Activated CD4-positive, alpha-beta T cell treated with anti-CD3 and anti-CD28 coated beads for 36 hours (primary cell): ENCODE measurements at regions not wholly inside any gene's neighbourhood (a gene's known extent, or its start where the extent isn't known, plus 50 kb on each side); places are given as distances from the start of the nearest gene placed in this dataset.
A peak's percentile ranks its signal among the peaks of the same experiment; 100 is the strongest.

Experiments
- ATAC-seq: fragments of 200-7000 bp; cut with Tn5 transposase; one replicate; pipeline ENCODE4 v1.10.0; 2021; ENCODE audit warnings: mild to moderate bottlenecking, moderate library complexity
- CTCF ChIA-PET: fragments of 350-600 bp; sonication (Branson Sonifier 250); formaldehyde crosslinking; loops from one replicate; lab custom pipeline; 2021; ENCODE audit warnings: antibody characterized with exemption; lab: Charles Lee
- POLR2A ChIA-PET: fragments of 350-600 bp; sonication (Branson Sonifier 250); formaldehyde crosslinking; loops from one replicate; lab custom pipeline; 2021; ENCODE audit warnings: antibody characterized with exemption, inconsistent platforms; lab: Charles Lee
- DNase-seq: peaks from one replicate; pipeline ENCODE4 v3.0.0-alpha.2; 2020
- H3K27ac Mint-ChIP-seq: one replicate; pipeline ENCODE4 v1.8.0; 2021; ENCODE audit warnings: mixed read lengths
- H3K27me3 Mint-ChIP-seq: one replicate; pipeline ENCODE4 v1.8.0; 2021; ENCODE audit warnings: mixed read lengths
- H3K36me3 Mint-ChIP-seq: one replicate; pipeline ENCODE4 v1.8.0; 2021; ENCODE audit warnings: low read depth, mixed read lengths
- H3K4me1 Mint-ChIP-seq: one replicate; pipeline ENCODE4 v1.8.0; 2021; ENCODE audit warnings: mixed read lengths
- H3K4me3 Mint-ChIP-seq: one replicate; pipeline ENCODE4 v1.8.0; 2021; ENCODE audit warnings: mild to moderate bottlenecking, moderate library complexity, mixed read lengths
- H3K9me3 Mint-ChIP-seq: one replicate; pipeline ENCODE4 v1.8.0; 2021; ENCODE audit warnings: low read depth, mixed read lengths
- intact Hi-C, 2 experiments: fragments of 100-400 bp; cut with DNase I in 1 of 2; cut with micrococcal nuclease in 1 of 2; formaldehyde crosslinking; loops; one replicate each; pipeline versions ENCODE4 v1.14.2 to v1.15.1; 2022 to 2024; cut with DNase I, micrococcal nuclease

DNA sequence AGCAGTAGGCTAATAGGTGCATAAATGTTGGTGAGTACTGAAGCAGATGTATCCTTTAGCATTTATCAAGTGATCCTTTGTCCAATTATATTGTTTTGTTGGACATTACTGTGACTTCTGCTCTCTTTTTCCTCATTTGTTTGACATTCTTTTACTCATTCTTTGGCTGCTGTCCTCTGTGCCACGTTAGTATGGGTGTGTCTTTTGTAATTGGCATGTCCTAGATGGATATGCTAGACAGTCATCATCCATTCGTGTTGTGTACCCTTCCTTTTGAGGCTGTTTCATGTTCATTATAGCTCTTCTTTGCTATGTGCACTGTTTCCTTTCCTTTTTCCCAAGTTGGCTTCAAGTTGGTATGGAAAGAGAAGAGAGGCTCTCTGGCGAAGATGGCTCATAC, 284.7 kb downstream of the CYP26B1 start:
- ChIA-PET CTCF (no interaction called here), POLR2A (no interaction called here)
- Mint-ChIP-seq H3K4me3 (no peak overlapping the region), H3K4me1 (no peaks in the 10 kb centered on the region), H3K36me3 (no peaks in the 10 kb centered on the region), H3K27me3 (peaks cover 2% of the 10 kb centered on the region), H3K9me3 (no peaks in the 10 kb centered on the region), H3K27ac (no peak overlapping the region)
- no peak for ATAC-seq
- intact Hi-C loops, result no loop called here
- no peak for DNase-seq

DNA sequence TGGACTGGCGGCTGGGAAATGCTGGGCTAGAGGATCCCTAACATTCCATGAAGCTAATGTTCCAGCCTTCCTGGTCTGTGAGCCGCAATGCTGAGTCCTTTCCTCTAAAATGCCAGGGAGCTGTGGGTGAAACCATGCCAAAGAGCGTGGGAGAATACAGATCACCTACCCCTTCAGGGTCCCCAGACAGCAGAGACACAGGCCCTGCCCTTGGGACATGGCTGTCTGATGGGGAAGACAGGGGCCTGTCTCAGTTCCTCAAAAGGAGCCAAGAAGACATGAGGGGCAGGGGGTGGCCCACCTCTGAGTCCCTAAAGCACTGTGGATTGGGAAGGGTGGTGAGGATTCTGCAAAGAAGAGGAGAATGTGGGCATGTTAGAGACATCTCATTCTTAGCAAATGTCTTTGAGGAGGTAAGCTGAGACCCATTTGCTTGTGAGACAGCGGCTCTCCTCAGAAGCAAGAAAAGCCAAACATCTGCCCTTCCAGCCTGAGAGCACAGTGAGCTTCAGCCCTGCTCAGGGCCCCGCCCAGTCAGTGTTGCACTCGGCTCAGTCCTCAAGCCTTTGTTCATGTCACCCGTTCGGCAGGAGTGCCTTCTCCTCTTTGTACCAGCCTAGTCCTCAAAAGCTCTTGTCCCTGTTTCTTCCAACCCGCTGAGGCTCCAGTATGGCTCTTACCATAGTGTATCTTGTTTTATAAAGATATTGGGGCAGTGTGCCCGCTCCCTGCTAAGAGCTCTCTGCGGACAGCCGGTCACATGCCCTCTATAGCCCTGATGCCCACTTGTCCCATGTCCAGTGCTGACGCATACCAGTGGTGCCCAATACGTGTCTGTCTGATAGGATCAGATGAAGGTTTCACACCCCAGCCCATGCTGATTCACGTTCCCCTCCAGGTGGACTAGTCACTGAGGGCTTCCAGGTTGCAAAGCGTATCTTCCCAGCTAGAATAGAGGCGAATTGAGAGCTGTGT, 286.2 kb downstream of the CYP26B1 start:
- Mint-ChIP-seq H3K36me3 (no peaks in the 10 kb centered on the region), H3K9me3 (no peaks in the 10 kb centered on the region), H3K27me3 (peaks cover 2% of the 10 kb centered on the region), H3K4me3 (no peak overlapping the region), H3K4me1 (no peaks in the 10 kb centered on the region), H3K27ac (no peak overlapping the region)
- intact Hi-C loops, result no loop called here
- ChIA-PET POLR2A (no interaction called here), CTCF (no interaction called here)
- DNase-seq (no peak), ATAC-seq (no peak)

DNA sequence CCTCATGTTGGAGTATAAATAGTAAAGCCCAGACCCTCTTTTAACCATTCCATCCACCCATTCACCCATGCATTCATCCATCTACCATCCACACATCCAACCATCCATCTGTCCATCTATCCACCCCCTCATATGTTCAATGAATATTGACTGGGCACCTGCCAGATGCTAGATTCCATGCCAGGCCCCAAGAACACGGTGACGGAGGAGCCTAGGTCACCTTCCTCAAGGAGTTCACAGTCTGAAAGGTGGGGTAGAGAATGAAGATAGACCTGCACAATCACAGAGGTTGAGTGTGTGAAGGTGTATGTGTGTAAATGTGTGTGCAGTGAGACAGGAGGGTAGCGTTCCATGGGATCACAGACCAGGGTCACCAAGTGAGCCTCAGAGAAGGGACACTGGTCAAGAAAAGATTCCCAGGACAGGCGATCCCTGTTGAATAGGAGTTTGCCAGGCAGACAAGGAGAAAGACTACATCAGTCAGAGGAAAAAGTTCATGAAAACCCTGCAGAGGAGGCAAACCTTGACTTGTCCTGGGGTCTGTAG, 287.2 kb downstream of the CYP26B1 start:
- H3K27me3 Mint-ChIP-seq, result peaks cover 2% of the 10 kb centered on the region

DNA sequence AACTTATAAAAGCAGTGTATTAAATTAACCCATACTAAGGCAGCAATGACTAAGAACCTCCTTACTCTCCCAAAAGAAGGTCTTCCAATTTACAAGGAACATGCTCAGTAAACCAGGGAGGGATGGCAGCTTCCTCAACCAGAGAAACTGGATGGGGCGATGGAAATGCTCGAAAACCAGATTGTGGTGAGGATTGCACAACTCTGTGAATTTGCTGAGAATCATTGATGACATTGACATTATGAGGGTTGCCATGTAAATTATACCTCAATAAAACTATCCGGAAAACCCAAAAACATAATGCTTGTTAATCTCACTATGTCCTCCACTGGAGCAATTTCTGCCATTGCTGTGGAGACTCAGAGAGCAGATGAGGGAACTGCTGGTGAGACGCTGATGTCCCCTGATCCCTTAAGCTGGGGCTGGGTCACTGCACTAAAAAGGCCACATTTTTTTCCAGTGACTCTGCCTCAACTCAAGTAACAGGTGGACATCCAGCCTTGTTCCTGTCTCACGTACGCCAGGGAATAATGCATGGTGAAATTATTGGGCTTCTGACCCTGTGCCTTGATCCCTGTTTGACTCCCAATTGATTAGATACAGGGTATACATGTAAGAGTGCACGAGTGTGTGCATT, 288.3 kb downstream of the CYP26B1 start:
- H3K4me3 Mint-ChIP-seq, result no peak overlapping the region
- H3K27me3 Mint-ChIP-seq, result peaks cover 2% of the 10 kb centered on the region
- POLR2A ChIA-PET, result no interaction called here
- no peaks in the 10 kb centered on the region for H3K36me3 Mint-ChIP-seq
- peaks cover 7% of the 10 kb centered on the region for H3K9me3 Mint-ChIP-seq
- DNase-seq, result no peak
- H3K27ac Mint-ChIP-seq, result no peak overlapping the region
- no peak for ATAC-seq
- CTCF ChIA-PET, result no interaction called here
- intact Hi-C loops, result no loop called here
- H3K4me1 Mint-ChIP-seq, result no peaks in the 10 kb centered on the region

More for the DNA sequence above, 287.2 kb downstream of the CYP26B1 start:
- no peaks in the 10 kb centered on the region for H3K36me3 Mint-ChIP-seq
- peaks cover 6% of the 10 kb centered on the region for H3K9me3 Mint-ChIP-seq
- DNase-seq, result no peak
- no peak overlapping the region for H3K4me3 Mint-ChIP-seq
- no peak overlapping the region for H3K27ac Mint-ChIP-seq
- CTCF ChIA-PET, result no interaction called here
- H3K4me1 Mint-ChIP-seq, result no peaks in the 10 kb centered on the region
- no peak for ATAC-seq
- intact Hi-C loops, result no loop called here
- POLR2A ChIA-PET, result no interaction called here

DNA sequence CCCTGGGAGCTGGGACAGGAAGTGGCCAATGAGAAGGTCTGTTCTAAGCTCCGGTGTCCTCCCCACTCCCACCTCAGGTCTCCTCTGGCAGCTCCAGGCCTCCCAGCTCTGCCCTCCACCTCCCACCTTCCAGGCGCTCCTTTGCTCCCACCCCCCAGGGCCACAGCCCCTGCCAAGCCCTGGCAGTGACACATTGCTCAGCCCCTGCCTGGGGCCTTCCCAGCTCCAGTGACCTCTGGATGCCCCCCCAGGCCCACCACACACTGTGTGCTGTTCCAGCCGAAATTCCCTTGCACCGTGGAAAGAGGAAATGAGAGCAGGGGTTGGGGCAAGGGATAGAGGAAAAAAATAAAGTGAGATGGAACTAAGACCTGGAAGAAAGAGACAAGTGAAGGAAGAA, 289.6 kb downstream of the CYP26B1 start:
- Mint-ChIP-seq H3K4me3 (no peak overlapping the region), H3K36me3 (no peaks in the 10 kb centered on the region), H3K27me3 (peaks cover 2% of the 10 kb centered on the region), H3K4me1 (no peaks in the 10 kb centered on the region), H3K27ac (no peak overlapping the region), H3K9me3 (peaks cover 7% of the 10 kb centered on the region)
- ChIA-PET CTCF (interaction anchor here (0.5 kb wide), 1 partner anchor 420 kb away, joined by 3 read pairs; no protein-coding TSS in a partner anchor), POLR2A (no interaction called here)
- DNase-seq, result no peak
- intact Hi-C loops, result no loop called here
- no peak for ATAC-seq

- H3K27me3 Mint-ChIP-seq, result peaks cover 4% of the 10 kb centered on the region
- H3K9me3 Mint-ChIP-seq, result peaks cover 7% of the 10 kb centered on the region
- POLR2A ChIA-PET, result no interaction called here
- H3K4me3 Mint-ChIP-seq, result no peak overlapping the region
- no peak for ATAC-seq
- CTCF ChIA-PET, result interaction anchor here (0.5 kb wide), 1 partner anchor 420 kb away, joined by 3 read pairs; no protein-coding TSS in a partner anchor
- H3K4me1 Mint-ChIP-seq, result no peaks in the 10 kb centered on the region
- H3K36me3 Mint-ChIP-seq, result no peaks in the 10 kb centered on the region
- DNase-seq, result no peak
- H3K27ac Mint-ChIP-seq, result no peak overlapping the region
- intact Hi-C loops, result no loop called here
These were observed 290.0 kb downstream of the CYP26B1 start for GRCh38 chr2:71857636-71858035.

- ChIA-PET POLR2A (no interaction called here), CTCF (interaction anchor here (0.5 kb wide), 2 partner anchors 11 to 102 kb away, joined by 3 to 4 read pairs; no protein-coding TSS in a partner anchor)
- Mint-ChIP-seq H3K9me3 (peaks cover 7% of the 10 kb centered on the region), H3K36me3 (no peaks in the 10 kb centered on the region), H3K27me3 (peaks cover 4% of the 10 kb centered on the region), H3K27ac (no peak overlapping the region), H3K4me3 (no peak overlapping the region), H3K4me1 (no peaks in the 10 kb centered on the region)
- ATAC-seq (no peak), DNase-seq (peak; percentile 31)
- intact Hi-C loops, result no loop called here
These were observed 290.7 kb downstream of the CYP26B1 start for GRCh38 chr2:71856773-71857525.

- DNase-seq, result no peak
- peaks cover 7% of the 10 kb centered on the region for H3K9me3 Mint-ChIP-seq
- no peaks in the 10 kb centered on the region for H3K4me1 Mint-ChIP-seq
- H3K27ac Mint-ChIP-seq, result no peak overlapping the region
- intact Hi-C loops, result no loop called here
- no peak for ATAC-seq
- CTCF ChIA-PET, result no interaction called here
- no peak overlapping the region for H3K4me3 Mint-ChIP-seq
- H3K36me3 Mint-ChIP-seq, result no peaks in the 10 kb centered on the region
- H3K27me3 Mint-ChIP-seq, result peaks cover 10% of the 10 kb centered on the region
- POLR2A ChIA-PET, result no interaction called here
These were observed 293.8 kb downstream of the CYP26B1 start for GRCh38 chr2:71853858-71854257.

DNA sequence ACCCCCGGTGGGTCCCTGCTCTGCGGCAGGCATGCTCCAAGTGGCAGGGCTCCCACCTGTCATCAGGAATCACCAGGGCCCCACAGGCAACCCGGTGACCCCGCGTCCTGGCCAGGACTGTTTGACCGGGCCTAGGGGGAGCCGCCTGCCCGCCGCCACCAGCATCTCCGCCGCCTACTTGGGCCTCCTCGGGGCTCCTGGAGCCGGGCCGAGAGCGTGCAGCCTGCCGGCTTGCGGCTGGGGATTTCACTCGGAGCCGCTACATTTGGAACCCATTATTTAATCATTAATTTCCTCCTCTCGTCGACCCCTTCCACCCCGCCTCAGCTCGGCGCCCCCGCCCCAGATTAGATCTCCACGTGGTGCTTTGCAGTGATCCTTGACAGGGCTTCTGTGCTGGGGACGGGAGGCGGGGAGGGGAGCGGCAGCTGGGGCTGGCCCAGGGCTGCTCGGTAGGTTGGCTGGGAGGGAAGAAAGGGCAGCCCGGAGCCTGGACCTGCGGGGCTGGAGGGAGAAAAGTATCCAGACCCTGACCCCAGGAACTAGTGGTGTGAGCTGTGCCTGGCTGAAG, 295.4 kb downstream of the CYP26B1 start:
- H3K36me3 Mint-ChIP-seq, result no peaks in the 10 kb centered on the region
- H3K27me3 Mint-ChIP-seq, result peaks cover 8% of the 10 kb centered on the region
- POLR2A ChIA-PET, result no interaction called here
- peaks cover 7% of the 10 kb centered on the region for H3K9me3 Mint-ChIP-seq
- DNase-seq (no peak), ATAC-seq (no peak)
- CTCF ChIA-PET, result no interaction called here
- intact Hi-C loops, result no loop called here
- no peak overlapping the region for H3K27ac Mint-ChIP-seq
- no peaks in the 10 kb centered on the region for H3K4me1 Mint-ChIP-seq
- no peak overlapping the region for H3K4me3 Mint-ChIP-seq

- intact Hi-C loops, result no loop called here
- Mint-ChIP-seq H3K4me3 (no peak overlapping the region), H3K27ac (no peak overlapping the region), H3K36me3 (no peaks in the 10 kb centered on the region), H3K4me1 (no peaks in the 10 kb centered on the region), H3K9me3 (peaks cover 7% of the 10 kb centered on the region), H3K27me3 (peaks cover 8% of the 10 kb centered on the region)
- DNase-seq (no peak), ATAC-seq (no peak)
- CTCF ChIA-PET, result no interaction called here
- POLR2A ChIA-PET, result no interaction called here
These were observed 296.4 kb downstream of the CYP26B1 start for GRCh38 chr2:71851094-71851750.
